Fibroblast of gingiva (primary cell): ENCODE measurements at regions not wholly inside any gene's neighbourhood (a gene's known extent, or its start where the extent isn't known, plus 50 kb on each side); places are given as distances from the start of the nearest gene placed in this dataset.
"Not testable (repeated sequence)": the region's sequence is repeated elsewhere in the genome, so short reads cannot be mapped to it uniquely, and the experiment has no call there.

ENCODE experiments used
- DNase-seq: peaks from one replicate; pipeline ENCODE4 v3.0.0-alpha.2; 2011; ENCODE audit warnings: low read depth

- DNase-seq = peak; percentile 70
Observed at GRCh38 chr6:26234421-26235301, 130.3 kb upstream of the BTN3A2 start.

GRCh38 chr6:26235302-26235670 lies 129.7 kb upstream of the BTN3A2 start:
- no peak for DNase-seq

- DNase-seq = not testable (repeated sequence)
Observed at GRCh38 chr6:26239415-26239814, 125.6 kb upstream of the BTN3A2 start.

GRCh38 chr6:26240157-26241032 lies 124.6 kb upstream of the BTN3A2 start:
- DNase-seq = peak; percentile 72

GRCh38 chr6:26241033-26241895 lies 123.7 kb upstream of the BTN3A2 start:
- DNase-seq = peak; percentile 37

GRCh38 chr6:26243132-26243531 lies 121.9 kb upstream of the BTN3A2 start:
- no peak for DNase-seq

- DNase-seq = no peak
Observed at GRCh38 chr6:26243752-26244151, 121.2 kb upstream of the BTN3A2 start.

GRCh38 chr6:26246058-26246457 lies 118.9 kb upstream of the BTN3A2 start:
- DNase-seq = no peak

- DNase-seq = no peak
Observed at GRCh38 chr6:26246553-26246952, 118.4 kb upstream of the BTN3A2 start.

GRCh38 chr6:26249707-26249956 lies 115.4 kb upstream of the BTN3A2 start:
- no peak for DNase-seq

- DNase-seq = peak; percentile 39
Observed at GRCh38 chr6:26249957-26250697, 114.9 kb upstream of the BTN3A2 start.

GRCh38 chr6:26250698-26251044 lies 114.3 kb upstream of the BTN3A2 start:
- DNase-seq = no peak

- peak; percentile 79 for DNase-seq
Observed at GRCh38 chr6:26251354-26252076, 113.5 kb upstream of the BTN3A2 start.

- DNase-seq = no peak
Observed at GRCh38 chr6:26252077-26252472, 112.9 kb upstream of the BTN3A2 start.

GRCh38 chr6:26254724-26255123 lies 110.3 kb upstream of the BTN3A2 start:
- DNase-seq = no peak

- no peak for DNase-seq
Observed at GRCh38 chr6:26257272-26257671, 107.7 kb upstream of the BTN3A2 start.

GRCh38 chr6:26258212-26258977 lies 106.6 kb upstream of the BTN3A2 start:
- no peak for DNase-seq

- no peak for DNase-seq
Observed at GRCh38 chr6:26260110-26260637, 104.8 kb upstream of the BTN3A2 start.

- no peak for DNase-seq
Observed at GRCh38 chr6:26260725-26261490, 104.1 kb upstream of the BTN3A2 start.
